Right atrium auricular region (tissue), 2 donors: ENCODE measurements at regions not wholly inside any gene's neighbourhood (a gene's known extent, or its start where the extent isn't known, plus 50 kb on each side); places are given as distances from the start of the nearest gene placed in this dataset.
"Not testable (repeated sequence)": the region's sequence is repeated elsewhere in the genome, so short reads cannot be mapped to it uniquely, and the experiment has no call there.

Source experiments
- DNase-seq: peaks from one replicate; pipeline ENCODE4 v3.0.0-alpha.2; 2019; ENCODE audit warnings: low spot score
- H3K27ac ChIP-seq, 2 donors: fragments of 200-600 bp; sonication (generic); 1 replicate in 1 of 2; 2 replicates in 1 of 2; pipeline ENCODE4 v1.5.1; 2016 to 2019
- H3K27me3 ChIP-seq, 2 donors: fragments of 200-600 bp; sonication (generic); one replicate each; pipeline versions ENCODE4 v1.5.1 to v1.6.0; 2017 to 2019
- H3K36me3 ChIP-seq: fragments of 200-600 bp; sonication (generic); one replicate; pipeline ENCODE4 v1.5.1; 2016
- H3K4me1 ChIP-seq, 2 donors: fragments of 200-600 bp; sonication (generic); one replicate each; pipeline versions ENCODE4 v1.5.1 to v1.6.0; 2017 to 2019
- H3K4me3 ChIP-seq, 2 donors: fragments of 200-600 bp; sonication (generic); 1 replicate in 1 of 2; 2 replicates in 1 of 2; pipeline ENCODE4 v1.5.1; 2017 to 2019; ENCODE audit warnings: mild to moderate bottlenecking in 1 of 2, moderate library complexity in 1 of 2
- H3K9me3 ChIP-seq, 2 donors: fragments of 200-600 bp; sonication (generic); one replicate each; pipeline ENCODE4 v1.5.1; 2019
- CTCF ChIP-seq, 2 donors: fragments of 200-600 bp; sonication (generic); IDR thresholded peaks; one replicate each; pipeline ENCODE4 v1.5.1; 2019; ENCODE audit warnings: antibody characterized with exemption in 2 of 2

DNA sequence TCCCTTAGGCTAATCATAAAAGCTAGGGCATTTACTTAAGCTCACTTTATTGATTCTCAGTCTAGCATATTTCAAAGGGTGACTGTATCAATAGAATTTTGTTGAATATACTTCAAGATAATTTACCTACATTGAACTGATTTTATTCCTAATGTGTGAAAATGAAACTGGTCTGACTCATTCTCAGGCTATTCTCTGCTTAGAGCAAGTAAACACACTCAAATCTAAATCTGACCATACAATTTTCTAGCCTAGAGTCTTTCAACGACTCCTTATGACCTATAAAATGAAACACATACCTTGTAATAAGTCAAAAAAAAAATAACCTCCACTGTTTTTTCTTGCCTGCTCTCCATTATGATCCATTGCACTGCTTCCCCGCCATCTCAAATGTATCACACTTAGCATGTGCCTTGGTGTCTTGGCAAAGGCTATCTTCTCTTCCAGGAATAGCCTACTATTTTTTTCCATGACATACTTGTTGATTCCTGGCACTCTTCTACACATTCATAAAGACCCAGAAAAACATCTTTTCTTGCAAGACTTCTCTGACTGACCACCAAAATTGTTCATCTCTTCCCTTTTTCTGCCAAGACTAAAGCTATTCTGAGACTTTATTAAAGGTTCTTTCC is 965.1 kb upstream of the HS3ST1 start:
- H3K4me1 ChIP-seq = no peaks in the 10 kb centered on the region
- no peak for DNase-seq
- H3K27me3 ChIP-seq = no peaks in the 10 kb centered on the region
- H3K9me3 ChIP-seq = no peaks in the 10 kb centered on the region
- H3K27ac ChIP-seq = peak overlapping the region; percentile 12 to 51
- no peak overlapping the region for H3K4me3 ChIP-seq
- no peaks in the 10 kb centered on the region for H3K36me3 ChIP-seq
- TF ChIP-seq CTCF (IDR thresholded peaks at IDR 0.05) = no peak

DNA sequence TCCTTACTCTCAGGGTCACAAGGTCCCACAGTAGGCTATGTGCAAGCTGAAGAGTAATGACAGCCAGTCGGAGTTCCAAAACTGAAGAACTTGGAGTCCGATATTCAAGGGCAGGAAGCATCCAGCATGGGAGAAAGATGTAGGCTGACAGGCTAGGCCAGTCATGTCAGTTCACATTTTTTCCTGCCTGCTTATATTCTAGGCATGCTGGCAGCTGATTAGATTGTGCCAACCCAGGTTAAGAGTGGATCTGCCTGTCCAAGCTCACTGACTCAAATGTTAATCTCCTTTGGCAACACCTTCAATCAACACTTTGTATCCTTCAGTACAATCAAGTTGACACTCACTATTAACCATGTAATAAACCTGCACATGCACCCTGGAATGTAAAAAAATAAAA is 960.9 kb upstream of the HS3ST1 start:
- Histone ChIP-seq H3K4me3 (no peak overlapping the region), H3K9me3 (peaks cover 0 to 4% of the 10 kb centered on the region in 2 donors), H3K36me3 (no peaks in the 10 kb centered on the region), H3K27ac (peak overlapping the region in 1 of 2 donors; percentile 4), H3K27me3 (no peaks in the 10 kb centered on the region), H3K4me1 (no peaks in the 10 kb centered on the region)
- DNase-seq = no peak
- TF ChIP-seq CTCF (IDR thresholded peaks at IDR 0.05) = no peak

GRCh38 chr4:12382567-12382966 is 953.9 kb upstream of the HS3ST1 start:
- no peak overlapping the region for H3K27ac ChIP-seq
- H3K4me1 ChIP-seq = no peaks in the 10 kb centered on the region
- peaks cover 0 to 11% of the 10 kb centered on the region in 2 donors for H3K9me3 ChIP-seq
- no peaks in the 10 kb centered on the region for H3K36me3 ChIP-seq
- no peak for DNase-seq
- no peak for TF ChIP-seq CTCF (IDR thresholded peaks at IDR 0.05)
- H3K4me3 ChIP-seq = no peak overlapping the region
- H3K27me3 ChIP-seq = no peaks in the 10 kb centered on the region

DNA sequence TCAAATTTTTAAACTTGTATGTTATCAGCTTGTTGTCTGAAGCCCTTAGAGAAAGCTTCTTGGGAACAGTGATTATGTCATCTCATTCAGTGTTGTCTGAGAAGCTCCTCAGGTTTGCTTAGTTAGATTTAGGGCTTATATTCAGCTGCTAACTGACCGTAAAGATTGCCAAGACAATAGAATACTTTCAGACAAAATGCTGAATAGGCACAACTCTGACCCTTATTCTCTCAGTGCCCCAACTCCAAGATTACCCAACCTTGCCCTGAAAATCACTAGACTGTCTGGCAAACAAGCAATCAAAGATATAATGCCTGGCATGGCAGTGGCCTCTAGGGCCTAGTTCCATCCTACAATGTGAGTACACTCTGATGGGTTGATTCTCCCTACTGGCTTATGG is 950.5 kb upstream of the HS3ST1 start:
- H3K9me3 ChIP-seq = peaks cover 0 to 7% of the 10 kb centered on the region in 2 donors
- no peaks in the 10 kb centered on the region for H3K27me3 ChIP-seq
- no peaks in the 10 kb centered on the region for H3K36me3 ChIP-seq
- H3K27ac ChIP-seq = no peak overlapping the region
- DNase-seq = no peak
- no peak overlapping the region for H3K4me3 ChIP-seq
- no peak for TF ChIP-seq CTCF (IDR thresholded peaks at IDR 0.05)
- no peaks in the 10 kb centered on the region for H3K4me1 ChIP-seq

- no peak for TF ChIP-seq CTCF (IDR thresholded peaks at IDR 0.05)
- Histone ChIP-seq H3K4me1 (no peaks in the 10 kb centered on the region), H3K27ac (no peak overlapping the region), H3K27me3 (no peaks in the 10 kb centered on the region), H3K36me3 (no peaks in the 10 kb centered on the region), H3K9me3 (no peaks in the 10 kb centered on the region), H3K4me3 (no peak overlapping the region)
- no peak for DNase-seq
Observed at GRCh38 chr4:12375805-12376204, 947.1 kb upstream of the HS3ST1 start.

- not testable (repeated sequence) for H3K27ac ChIP-seq, H3K9me3 ChIP-seq, H3K27me3 ChIP-seq, H3K4me3 ChIP-seq, H3K36me3 ChIP-seq, H3K4me1 ChIP-seq, DNase-seq
Observed at GRCh38 chr4:12365869-12366268, 937.2 kb upstream of the HS3ST1 start.
